Astrocyte (in vitro differentiated cells and primary cell): ENCODE measurements at regions not wholly inside any gene's neighbourhood (a gene's known extent, or its start where the extent isn't known, plus 50 kb on each side); places are given as distances from the start of the nearest gene placed in this dataset.

ENCODE experiments used
- DNase-seq: peaks from one replicate; pipeline ENCODE4 v3.0.0-alpha.2; 2010; ENCODE audit warnings: low read depth
- FAIRE-seq: peaks from 2 replicates; lab custom pipeline; 2011; peaks lifted over from hg19 to GRCh38; lab: Jason Lieb, UNC
- H2AFZ ChIP-seq: 2 replicates; pipeline ENCODE4 v1.6.0; 2012; ENCODE audit warnings: low read depth, low read length, inconsistent platforms
- H3K27ac ChIP-seq: 2 replicates; pipeline ENCODE4 v1.5.1; 2011; ENCODE audit warnings: low read depth, low read length, inconsistent platforms
- H3K27me3 ChIP-seq: 2 replicates; pipeline ENCODE4 v1.6.0; 2011; ENCODE audit warnings: low read length, inconsistent platforms; ENCODE audit not compliant: insufficient read depth
- H3K36me3 ChIP-seq: 2 replicates; pipeline ENCODE4 v1.5.1; 2011; ENCODE audit warnings: low read length, inconsistent platforms; ENCODE audit not compliant: insufficient read depth
- H3K4me1 ChIP-seq: 2 replicates; pipeline ENCODE4 v1.5.1; 2011; ENCODE audit warnings: low read length, inconsistent platforms; ENCODE audit not compliant: insufficient read depth
- H3K4me2 ChIP-seq: 2 replicates; pipeline ENCODE4 v1.6.0; 2012; ENCODE audit warnings: low read length, inconsistent platforms
- H3K4me3 ChIP-seq: 2 replicates; pipeline ENCODE4 v1.5.1; 2011; ENCODE audit warnings: low read depth, mild to moderate bottlenecking, low read length, inconsistent platforms; ENCODE audit not compliant: insufficient read depth
- H3K79me2 ChIP-seq: 2 replicates; pipeline ENCODE4 v1.6.0; 2012; ENCODE audit warnings: mild to moderate bottlenecking, low read length, inconsistent platforms; ENCODE audit not compliant: insufficient read depth
- H3K9ac ChIP-seq: 2 replicates; pipeline ENCODE4 v1.6.0; 2012; ENCODE audit warnings: mild to moderate bottlenecking, low read length, inconsistent platforms
- H3K9me3 ChIP-seq: 2 replicates; pipeline ENCODE4 v1.5.1; 2012; ENCODE audit warnings: low read depth, mild to moderate bottlenecking, low read length, inconsistent platforms; ENCODE audit not compliant: insufficient read depth
- H4K20me1 ChIP-seq: 2 replicates; pipeline ENCODE4 v1.6.0; 2012; ENCODE audit warnings: low read length, inconsistent platforms; ENCODE audit not compliant: insufficient read depth
- H3K27ac Mint-ChIP-seq: one replicate; pipeline ENCODE4 v1.8.0; 2021; ENCODE audit warnings: mild to moderate bottlenecking, mixed read lengths; ENCODE audit not compliant: unreplicated experiment
- H3K27me3 Mint-ChIP-seq: one replicate; pipeline ENCODE4 v1.8.0; 2021; ENCODE audit warnings: low read depth, mixed read lengths; ENCODE audit not compliant: unreplicated experiment
- H3K36me3 Mint-ChIP-seq: one replicate; pipeline ENCODE4 v1.8.0; 2021; ENCODE audit warnings: low read depth, mixed read lengths; ENCODE audit not compliant: unreplicated experiment
- H3K4me1 Mint-ChIP-seq: one replicate; pipeline ENCODE4 v1.8.0; 2021; ENCODE audit warnings: low read depth, mixed read lengths; ENCODE audit not compliant: unreplicated experiment
- H3K4me3 Mint-ChIP-seq: one replicate; pipeline ENCODE4 v1.8.0; 2021; ENCODE audit warnings: mild to moderate bottlenecking, moderate library complexity, mixed read lengths; ENCODE audit not compliant: unreplicated experiment
- H3K9me3 Mint-ChIP-seq: one replicate; pipeline ENCODE4 v1.8.0; 2021; ENCODE audit warnings: mild to moderate bottlenecking, mixed read lengths; ENCODE audit not compliant: unreplicated experiment
- EZH2 ChIP-seq: IDR thresholded peaks from 2 replicates; pipeline ENCODE4 v1.6.1; 2012; ENCODE audit warnings: mild to moderate bottlenecking, low read length, inconsistent platforms; ENCODE audit not compliant: insufficient read depth
- TF ChIP-seq, protein P1 (sequence below): IDR thresholded peaks from 2 replicates; pipeline ENCODE4 v1.5.1; 2011; ENCODE audit warnings: low read depth, mild to moderate bottlenecking, inconsistent platforms, low read length, moderate library complexity; ENCODE audit not compliant: insufficient read depth

- no peak for DNase-seq
- no peaks in the 10 kb centered on the region for H3K36me3 ChIP-seq
- no peaks in the 10 kb centered on the region for H3K9me3 ChIP-seq
- no peaks in the 10 kb centered on the region for H3K9me3 Mint-ChIP-seq
- H3K27me3 Mint-ChIP-seq: no peaks in the 10 kb centered on the region
- no peaks in the 10 kb centered on the region for H3K79me2 ChIP-seq
- no peak overlapping the region for H2AFZ ChIP-seq
- H3K27ac ChIP-seq: no peak overlapping the region
- no peak overlapping the region for H3K27ac Mint-ChIP-seq
- H3K9ac ChIP-seq: no peak overlapping the region
- H3K4me3 ChIP-seq: no peak overlapping the region
- no peak overlapping the region for H3K4me3 Mint-ChIP-seq
- H3K36me3 Mint-ChIP-seq: no peaks in the 10 kb centered on the region
- H4K20me1 ChIP-seq: no peaks in the 10 kb centered on the region
- no peak overlapping the region for H3K4me2 ChIP-seq
- no peaks in the 10 kb centered on the region for H3K27me3 ChIP-seq
- no peaks in the 10 kb centered on the region for H3K4me1 ChIP-seq
- H3K4me1 Mint-ChIP-seq: no peaks in the 10 kb centered on the region
- TF ChIP-seq EZH2: no peak
- TF ChIP-seq, protein P1, sequence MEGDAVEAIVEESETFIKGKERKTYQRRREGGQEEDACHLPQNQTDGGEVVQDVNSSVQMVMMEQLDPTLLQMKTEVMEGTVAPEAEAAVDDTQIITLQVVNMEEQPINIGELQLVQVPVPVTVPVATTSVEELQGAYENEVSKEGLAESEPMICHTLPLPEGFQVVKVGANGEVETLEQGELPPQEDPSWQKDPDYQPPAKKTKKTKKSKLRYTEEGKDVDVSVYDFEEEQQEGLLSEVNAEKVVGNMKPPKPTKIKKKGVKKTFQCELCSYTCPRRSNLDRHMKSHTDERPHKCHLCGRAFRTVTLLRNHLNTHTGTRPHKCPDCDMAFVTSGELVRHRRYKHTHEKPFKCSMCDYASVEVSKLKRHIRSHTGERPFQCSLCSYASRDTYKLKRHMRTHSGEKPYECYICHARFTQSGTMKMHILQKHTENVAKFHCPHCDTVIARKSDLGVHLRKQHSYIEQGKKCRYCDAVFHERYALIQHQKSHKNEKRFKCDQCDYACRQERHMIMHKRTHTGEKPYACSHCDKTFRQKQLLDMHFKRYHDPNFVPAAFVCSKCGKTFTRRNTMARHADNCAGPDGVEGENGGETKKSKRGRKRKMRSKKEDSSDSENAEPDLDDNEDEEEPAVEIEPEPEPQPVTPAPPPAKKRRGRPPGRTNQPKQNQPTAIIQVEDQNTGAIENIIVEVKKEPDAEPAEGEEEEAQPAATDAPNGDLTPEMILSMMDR: no peak
- no peak for FAIRE-seq
Observed at GRCh38 chr12:78321696-78322095, 491.0 kb downstream of the NAV3 start.

DNA sequence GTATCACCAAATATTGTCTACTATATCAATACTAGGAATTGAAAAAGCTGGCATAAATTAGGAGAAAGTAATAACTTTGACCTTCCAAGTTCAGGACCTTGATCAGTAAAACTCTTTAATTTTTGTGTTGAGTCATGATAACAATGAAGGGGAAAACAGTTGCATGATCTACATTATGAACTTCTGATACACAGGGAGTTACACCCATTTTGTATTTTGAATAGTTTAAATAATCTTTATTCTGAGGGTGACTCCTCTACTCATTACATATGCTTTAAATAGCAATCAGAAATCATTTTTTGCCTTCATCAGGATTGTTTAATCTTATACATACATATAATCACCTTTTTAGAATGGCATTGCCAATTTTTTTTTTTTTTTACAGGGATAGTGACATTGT lies 492.5 kb downstream of the NAV3 start:
- FAIRE-seq: no peak
- H3K4me2 ChIP-seq: no peak overlapping the region

GRCh38 chr12:78324234-78324633 lies 493.5 kb downstream of the NAV3 start:
- Histone ChIP-seq H3K9me3 (no peaks in the 10 kb centered on the region), H3K4me1 (no peaks in the 10 kb centered on the region), H3K27ac (no peak overlapping the region), H4K20me1 (no peaks in the 10 kb centered on the region), H3K9ac (no peak overlapping the region), H3K79me2 (no peaks in the 10 kb centered on the region), H2AFZ (no peak overlapping the region), H3K36me3 (no peaks in the 10 kb centered on the region), H3K27me3 (no peaks in the 10 kb centered on the region), H3K4me2 (no peak overlapping the region), H3K4me3 (no peak overlapping the region)
- no peak for TF ChIP-seq EZH2
- TF ChIP-seq, protein P1: no peak
- Mint-ChIP-seq H3K9me3 (no peaks in the 10 kb centered on the region), H3K27me3 (no peaks in the 10 kb centered on the region), H3K4me3 (no peak overlapping the region), H3K4me1 (no peaks in the 10 kb centered on the region), H3K36me3 (no peaks in the 10 kb centered on the region), H3K27ac (no peak overlapping the region)
- DNase-seq: no peak
- no peak for FAIRE-seq

More for the DNA sequence above, 492.5 kb downstream of the NAV3 start:
- H4K20me1 ChIP-seq: no peaks in the 10 kb centered on the region
- no peak overlapping the region for H3K4me3 ChIP-seq
- no peak overlapping the region for H2AFZ ChIP-seq
- no peaks in the 10 kb centered on the region for H3K36me3 ChIP-seq
- TF ChIP-seq, protein P1: no peak
- TF ChIP-seq EZH2: no peak
- DNase-seq: no peak
- no peak overlapping the region for H3K27ac ChIP-seq
- Mint-ChIP-seq H3K4me3 (no peak overlapping the region), H3K4me1 (no peaks in the 10 kb centered on the region), H3K9me3 (no peaks in the 10 kb centered on the region), H3K27me3 (no peaks in the 10 kb centered on the region), H3K36me3 (no peaks in the 10 kb centered on the region), H3K27ac (no peak overlapping the region)
- H3K9me3 ChIP-seq: no peaks in the 10 kb centered on the region
- no peaks in the 10 kb centered on the region for H3K27me3 ChIP-seq
- H3K79me2 ChIP-seq: no peaks in the 10 kb centered on the region
- H3K9ac ChIP-seq: no peak overlapping the region
- H3K4me1 ChIP-seq: no peaks in the 10 kb centered on the region
